GDM1 (cell line): ENCODE measurements at regions not wholly inside any gene's neighbourhood (a gene's known extent, or its start where the extent isn't known, plus 50 kb on each side); places are given as distances from the start of the nearest gene placed in this dataset.

ENCODE experiments used
- DNase-seq: peaks from one replicate; lab custom pipeline; 2025; lab: John Stamatoyannopoulos, UW

DNA sequence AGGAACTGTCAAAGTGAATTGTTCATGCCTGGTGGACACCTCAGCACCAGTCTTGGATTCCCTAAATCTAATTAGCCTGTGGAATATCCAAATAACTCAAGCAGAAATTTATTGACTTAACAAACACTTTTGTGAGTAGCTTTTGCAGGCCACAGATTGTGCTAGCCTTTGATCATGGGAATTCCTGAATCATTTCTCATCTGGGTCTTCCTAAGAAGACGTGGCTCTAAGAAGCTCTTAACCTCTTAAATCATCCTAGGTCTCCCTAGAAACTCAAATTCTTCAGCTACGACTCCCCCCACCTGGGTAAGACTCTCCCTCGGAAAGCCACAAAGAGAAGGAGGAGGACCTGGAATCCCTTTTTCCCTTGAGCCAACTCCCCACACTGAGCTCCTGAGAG is 53.8 kb upstream of the PSEN2 start:
- no peak for DNase-seq

DNA sequence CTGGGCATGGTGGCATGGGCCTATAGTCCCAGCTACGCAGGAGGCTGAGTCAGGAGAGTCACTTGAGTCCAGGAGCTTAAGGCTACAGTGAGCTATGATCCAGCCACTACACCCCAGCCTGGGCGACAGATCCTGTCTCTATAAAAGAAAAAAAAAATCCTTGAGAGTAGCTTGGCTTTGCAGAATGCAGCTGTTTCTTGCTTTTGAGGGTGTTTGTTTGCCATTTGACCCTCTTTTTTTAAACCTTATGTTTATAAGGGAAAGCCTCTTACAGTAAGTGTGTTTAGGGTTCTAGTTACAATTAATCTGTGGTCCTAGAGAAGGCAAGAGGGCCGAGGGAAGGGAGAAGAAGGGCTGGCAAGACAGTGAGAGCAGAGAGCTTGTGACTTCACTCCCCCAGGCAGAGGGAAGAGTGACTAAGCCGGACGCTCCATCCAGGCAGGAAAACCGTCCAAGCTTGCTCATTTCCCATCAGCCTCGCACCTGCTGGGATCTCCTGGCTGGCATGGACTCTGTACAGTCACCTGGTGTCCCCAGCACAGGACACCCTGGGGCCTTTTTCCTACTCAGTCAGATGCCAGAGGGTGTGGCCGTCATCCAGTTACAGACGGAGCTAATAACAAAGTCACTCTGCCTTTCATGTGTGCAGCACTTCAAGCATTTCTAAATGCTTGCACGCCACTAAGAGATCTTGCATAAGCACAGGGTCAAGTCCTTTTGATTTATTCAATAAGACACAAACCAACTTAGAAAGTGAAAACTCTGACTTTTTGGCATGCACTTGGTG is 55.5 kb upstream of the PSEN2 start:
- no peak for DNase-seq

DNA sequence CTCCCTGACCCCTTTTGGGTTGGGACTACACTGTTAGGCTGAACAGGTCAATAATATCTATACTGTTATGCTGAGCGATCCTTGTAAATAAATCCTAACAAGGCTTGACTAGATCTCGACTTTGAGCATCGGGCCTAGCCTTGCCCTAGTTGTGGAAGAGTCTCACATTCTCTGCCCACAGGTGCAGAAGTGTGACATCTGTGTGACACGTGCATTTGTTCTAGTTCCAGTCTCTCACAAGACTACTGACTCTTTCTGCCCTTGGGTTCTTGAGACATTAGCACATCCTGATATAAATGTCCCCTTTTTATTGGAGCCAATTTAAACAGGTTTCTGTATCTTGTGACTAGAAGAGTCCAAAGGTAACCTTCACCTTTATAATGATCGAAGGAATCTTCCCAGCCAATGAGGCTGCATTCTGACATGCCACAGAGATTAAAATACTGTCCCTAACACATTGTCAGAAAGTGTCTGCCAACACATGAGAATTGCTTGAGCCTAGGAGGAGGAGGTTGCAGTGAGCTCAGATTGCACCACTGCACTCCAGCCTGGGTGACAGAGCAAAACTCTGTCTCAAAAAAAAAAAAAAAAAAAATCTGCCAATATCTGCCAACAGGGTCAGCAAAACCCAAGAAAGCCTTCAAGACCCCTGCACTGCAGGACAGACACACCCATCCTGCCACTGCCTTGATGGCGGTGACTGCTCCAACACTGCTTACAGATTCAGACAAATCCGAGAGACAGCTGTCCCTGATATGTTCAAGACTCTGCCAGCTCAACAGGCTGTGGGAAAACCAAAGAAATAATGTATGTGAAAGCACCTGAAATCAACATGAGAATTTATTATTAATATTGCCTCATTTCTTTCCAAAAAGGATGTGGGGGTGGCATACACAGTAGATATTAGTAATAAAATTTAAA is 56.5 kb upstream of the PSEN2 start:
- DNase-seq: no peak

- no peak for DNase-seq
Measured at GRCh38 chr1:226810681-226811080, 59.7 kb upstream of the PSEN2 start.

DNA sequence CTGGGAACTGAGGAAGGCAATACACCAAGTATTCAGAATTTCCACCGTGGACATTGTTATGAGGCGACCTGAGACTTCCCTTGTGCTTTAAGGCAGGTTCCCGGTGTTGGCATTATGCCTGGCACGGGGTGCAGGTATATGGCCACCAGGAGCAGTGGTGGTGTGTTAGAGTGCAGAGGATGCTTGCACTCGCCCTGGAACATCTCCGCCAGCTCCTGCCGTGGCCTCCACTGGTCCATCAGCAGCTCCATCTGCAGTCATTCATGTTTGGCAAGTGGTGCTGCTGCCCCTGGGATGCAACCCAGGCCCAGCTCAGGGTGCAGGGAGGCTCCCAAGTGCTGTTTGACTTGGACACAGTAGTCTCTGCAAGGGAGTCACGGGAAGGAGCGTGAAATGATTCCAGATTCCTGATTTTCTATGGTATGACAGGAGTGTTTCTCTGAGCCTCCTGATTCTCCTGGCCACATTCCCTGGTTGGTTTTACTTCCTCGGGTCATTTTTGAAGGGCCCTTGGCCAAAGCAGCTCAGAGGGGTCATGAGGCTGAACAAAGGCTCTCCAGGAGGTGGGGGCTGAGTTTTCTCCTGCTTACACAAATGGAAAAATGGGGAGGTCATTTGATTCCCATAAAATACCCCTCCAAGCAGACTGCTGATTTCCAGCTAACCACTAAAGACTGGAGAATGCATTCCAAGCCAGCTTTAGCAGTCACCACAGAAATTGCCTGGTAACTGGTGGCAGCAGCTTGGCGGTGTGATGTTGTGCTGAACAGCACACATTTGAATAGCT is 60.4 kb upstream of the PSEN2 start:
- no peak for DNase-seq

DNA sequence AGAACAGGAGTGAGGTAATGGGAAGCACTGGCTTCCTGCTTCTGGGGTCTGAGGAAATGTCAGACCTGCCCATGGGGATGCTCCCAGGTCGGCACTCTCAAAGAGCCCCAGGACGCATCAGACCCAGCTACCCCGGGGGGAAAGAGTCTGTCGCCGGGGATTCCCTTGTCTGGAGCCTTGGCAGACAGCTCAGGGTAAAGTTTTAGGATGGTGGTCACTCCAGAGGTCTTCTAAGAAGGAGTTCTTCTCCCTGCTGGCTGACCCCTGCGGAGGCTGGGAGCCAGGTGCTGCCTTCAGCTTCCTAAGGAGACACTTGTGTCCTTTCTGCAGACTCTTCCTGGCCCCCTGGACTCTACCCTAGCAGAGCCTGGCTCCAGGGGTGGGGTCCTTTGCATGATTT is 61.9 kb upstream of the PSEN2 start:
- no peak for DNase-seq

DNA sequence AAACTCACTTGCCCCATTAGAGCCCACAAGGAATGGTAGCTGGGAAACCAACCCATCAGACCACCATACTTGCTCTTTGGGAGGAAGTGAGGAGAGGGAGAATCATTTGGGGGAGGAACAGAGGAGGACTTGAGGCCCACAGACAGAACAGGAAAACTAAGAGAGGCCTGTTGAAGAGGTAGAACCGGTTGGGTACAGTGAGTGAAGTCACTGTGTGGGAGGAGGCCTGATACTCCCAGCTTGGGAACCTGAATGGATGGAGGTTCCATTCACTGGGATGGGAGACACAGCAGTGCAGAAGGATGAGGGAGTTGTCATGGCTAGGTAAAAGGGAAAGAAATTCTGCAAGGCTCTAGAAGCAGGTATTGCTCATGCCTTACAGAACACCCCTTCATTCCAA is 63.4 kb upstream of the PSEN2 start:
- no peak for DNase-seq

- peak; percentile 21 for DNase-seq
Measured at GRCh38 chr1:226804907-226805759, 65.3 kb upstream of the PSEN2 start.

DNA sequence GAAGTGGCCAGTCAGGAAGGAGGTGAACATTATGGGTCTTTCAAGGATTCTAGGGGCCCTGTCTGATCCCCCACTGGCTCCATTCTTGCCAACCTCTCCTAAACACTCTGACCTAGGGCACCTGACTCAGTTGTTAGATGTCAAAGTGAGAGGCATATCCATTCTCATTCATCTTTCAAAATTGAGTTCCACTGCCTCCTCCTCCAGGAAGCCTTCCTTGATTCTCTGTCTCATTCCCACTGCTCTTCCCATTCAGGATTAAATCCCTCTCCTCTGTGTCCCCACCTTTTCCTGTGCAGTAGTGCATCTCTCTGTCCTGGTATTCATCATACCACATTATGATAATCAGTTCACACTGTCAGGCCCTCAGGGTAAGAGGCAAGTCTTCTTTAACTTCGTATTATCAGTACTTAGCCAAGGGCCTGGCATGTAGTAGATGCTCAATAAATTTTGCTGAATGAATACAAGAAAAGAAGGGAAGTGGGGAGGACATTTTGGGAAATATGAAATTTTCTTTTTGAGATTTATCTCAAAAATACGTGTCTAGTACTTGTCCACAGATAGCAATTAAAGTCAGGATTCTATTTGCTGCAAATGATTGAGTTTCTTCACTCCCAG is 61.8 kb upstream of the ITPKB start:
- DNase-seq: no peak

GRCh38 chr1:226799634-226800281 is 60.7 kb upstream of the ITPKB start:
- DNase-seq: no peak

DNA sequence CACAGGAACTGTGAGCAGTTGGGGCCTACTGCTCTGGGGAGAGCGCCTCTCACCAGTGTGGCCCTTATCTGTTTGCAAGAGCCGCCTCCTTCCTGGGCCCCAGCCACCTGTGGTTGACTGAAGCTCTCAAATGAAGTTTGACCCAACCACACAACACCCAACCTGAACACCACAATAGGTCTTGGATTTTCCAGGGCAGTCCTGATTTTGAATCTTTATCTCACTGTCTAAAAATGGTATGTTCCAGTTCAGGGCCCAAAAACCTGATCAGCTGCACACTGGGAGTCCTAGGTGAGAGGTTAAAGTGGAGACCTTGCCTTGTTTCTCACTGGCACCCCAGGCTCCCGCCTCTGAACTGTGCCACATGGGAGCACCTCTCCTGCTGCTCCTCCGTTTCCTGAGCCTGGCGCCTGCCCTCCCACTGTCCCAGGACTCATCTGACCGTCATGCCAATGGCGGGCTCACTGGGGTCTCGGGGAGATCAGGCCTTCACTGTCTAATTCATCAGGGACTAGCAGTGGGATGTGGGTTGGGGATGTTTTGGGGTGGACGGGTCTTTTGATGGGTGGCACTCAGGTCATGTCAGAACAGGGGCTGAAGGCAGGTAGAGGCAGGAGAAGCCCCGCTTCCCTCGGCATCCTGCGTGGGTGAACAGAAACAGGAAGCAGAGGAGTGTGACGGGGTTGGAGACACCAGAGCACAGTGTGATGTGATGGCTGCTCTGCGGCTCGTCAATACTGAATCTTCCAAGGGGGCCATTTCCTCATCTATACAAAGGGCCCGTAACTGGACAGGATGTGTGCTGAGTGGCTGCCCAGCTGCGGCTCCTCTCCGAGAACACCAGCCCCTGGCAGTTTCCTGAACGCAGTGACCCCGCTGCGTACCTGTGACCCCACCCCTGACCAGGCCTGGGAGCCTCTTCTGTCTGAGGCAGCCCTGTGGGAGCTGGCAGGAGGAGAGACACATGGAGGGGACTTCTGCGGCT is 59.6 kb upstream of the ITPKB start:
- DNase-seq: no peak

DNA sequence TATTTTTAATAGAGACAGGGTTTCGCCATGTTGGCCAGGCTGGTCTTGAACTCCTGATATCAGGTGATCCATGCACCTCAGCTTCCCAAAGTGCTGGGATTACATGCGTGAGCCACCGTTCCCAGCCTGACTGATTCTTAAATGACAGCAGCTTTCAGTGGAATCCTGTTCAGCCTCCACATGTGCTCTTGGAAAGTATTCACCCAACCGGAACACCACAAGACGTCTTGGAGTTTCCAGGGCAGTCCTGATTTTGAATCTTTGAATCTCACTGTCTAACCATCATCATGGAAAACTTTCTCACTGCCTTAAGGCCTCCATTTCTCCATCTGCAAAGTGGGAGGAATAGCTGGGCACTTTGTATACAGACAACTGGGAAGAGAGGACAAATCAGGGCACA is 58.1 kb upstream of the ITPKB start:
- no peak for DNase-seq

DNA sequence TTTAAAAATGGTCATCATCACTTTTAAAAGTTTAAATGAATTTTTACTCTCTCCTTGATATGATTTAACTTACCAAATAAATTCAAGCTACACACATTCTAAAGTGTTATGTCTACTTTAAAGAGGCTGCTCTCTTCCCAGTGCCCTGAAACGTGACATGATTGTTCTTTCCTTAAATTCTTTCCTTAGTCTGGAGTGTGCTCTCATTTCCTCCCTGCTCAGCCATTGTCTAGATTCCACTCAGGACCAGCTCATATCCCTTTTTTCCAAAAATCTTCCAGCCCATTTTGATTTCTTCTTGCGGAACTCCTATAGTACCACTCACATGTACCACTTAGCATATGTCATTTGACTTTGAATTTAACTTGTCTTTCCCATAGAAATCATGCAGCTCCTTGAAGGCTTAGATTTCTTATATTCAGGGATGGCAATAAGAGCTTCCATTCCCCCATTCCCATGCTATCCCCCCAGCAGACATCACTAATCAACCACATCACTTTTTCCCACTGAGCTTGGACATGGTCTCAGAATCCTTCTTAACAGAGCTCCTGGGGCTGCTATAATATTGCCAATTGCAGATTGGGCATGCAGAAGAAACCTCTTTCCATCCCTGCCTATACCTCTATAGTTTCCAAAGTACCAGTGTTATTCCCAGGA is 54.7 kb upstream of the ITPKB start:
- no peak for DNase-seq

DNA sequence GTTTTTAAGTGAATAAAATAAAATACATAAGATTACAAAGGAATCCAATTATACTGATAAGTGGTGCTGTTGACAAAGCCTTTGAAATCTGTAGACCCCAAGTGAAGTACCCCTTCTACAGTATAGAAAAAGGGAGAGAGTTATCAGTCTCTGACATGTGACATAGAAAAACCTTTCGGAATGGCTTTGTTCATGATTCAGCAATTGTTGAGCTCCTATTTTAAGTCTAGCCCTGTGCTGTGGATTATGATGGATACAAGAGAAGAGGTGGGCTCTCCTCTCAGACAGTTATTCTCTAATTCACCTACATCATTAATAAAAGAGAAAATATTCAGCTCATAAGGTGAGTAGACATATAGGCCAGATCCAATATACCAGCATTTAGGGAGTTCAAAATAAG is 53.3 kb upstream of the ITPKB start:
- DNase-seq: no peak

DNA sequence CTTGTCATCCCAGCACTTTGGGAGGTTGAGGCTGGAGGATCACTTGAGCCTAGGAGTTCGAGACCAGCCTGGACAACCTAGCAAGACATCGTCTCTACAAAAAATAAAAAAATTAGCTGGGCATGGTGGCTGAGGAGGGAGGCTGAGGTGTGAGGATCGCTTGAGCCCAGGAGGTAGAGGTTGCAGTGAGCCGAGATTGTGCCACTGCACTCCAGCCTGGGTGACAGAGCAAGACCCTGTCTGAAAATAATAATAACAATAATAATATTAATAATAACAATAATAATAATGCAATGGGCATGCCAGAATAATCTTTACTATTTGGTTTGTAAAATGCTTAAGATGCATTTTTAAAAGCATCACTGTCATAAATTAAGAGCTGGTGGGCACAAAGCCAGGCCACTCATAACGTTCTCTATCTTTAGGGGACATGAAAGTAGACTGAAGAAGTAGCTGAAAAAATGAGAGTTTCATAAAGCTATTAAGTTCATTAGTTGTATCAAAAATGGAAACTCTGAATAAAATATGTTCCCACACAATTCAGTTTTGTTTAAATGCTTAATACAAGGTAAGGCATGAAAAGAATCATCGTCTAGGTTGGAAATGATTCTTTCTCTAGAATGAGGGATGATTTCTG is 51.6 kb upstream of the ITPKB start:
- DNase-seq: no peak

GRCh38 chr1:226788965-226789364 is 49.9 kb upstream of the ITPKB start:
- DNase-seq: no peak
